Right cardiac atrium (tissue), 5 donors: ENCODE measurements at regions not wholly inside any gene's neighbourhood (a gene's known extent, or its start where the extent isn't known, plus 50 kb on each side); places are given as distances from the start of the nearest gene placed in this dataset.

Experiments used
- ATAC-seq, 2 donors: fragments of 200-7000 bp; cut with Tn5 transposase; one replicate each; pipeline versions ENCODE4 v1.8.0 to v1.9.1; 2020; ENCODE audit warnings: moderate library complexity in 2 of 2, mild to moderate bottlenecking in 1 of 2
- DNase-seq, 3 donors: peaks; one replicate each; pipeline ENCODE4 v3.0.0-alpha.2; 2020
- H3K27ac ChIP-seq: one replicate; pipeline ENCODE4 v1.5.1; 2013; ENCODE audit warnings: mild to moderate bottlenecking, low read length, control low read depth, moderate library complexity
- H3K27me3 ChIP-seq: one replicate; pipeline ENCODE4 v1.6.1; 2013; ENCODE audit not compliant: control insufficient read depth, insufficient read depth
- H3K4me1 ChIP-seq: one replicate; pipeline ENCODE4 v1.6.1; 2013; ENCODE audit warnings: low read length; ENCODE audit not compliant: control insufficient read depth, insufficient read depth
- H3K4me3 ChIP-seq: one replicate; pipeline ENCODE4 v1.5.1; 2013; ENCODE audit warnings: low read length, control low read depth
- H3K9me3 ChIP-seq: one replicate; pipeline ENCODE4 v1.6.1; 2013; ENCODE audit warnings: low read length; ENCODE audit not compliant: control insufficient read depth
- WGBS: extraction: QIAGEN DNeasy Blood & Tissue Kit; methylation state at CpG from one replicate; pipeline ENCODE4 v1.1.7; 2013; 5-methylcytosine and 5-hydroxymethylcytosine counted together
- intact Hi-C, 4 donors: fragments of 100-400 bp; cut with DNase I; formaldehyde crosslinking; loops; one replicate each; pipeline versions ENCODE4 v1.11.0 to v1.14.0; 2022 to 2023
- donor health status: healthy with polysubstance abuse.
- donor health status: DM: no; HTN: yes; CAD: no.
- donor health status: DM: no; HTN: no; CAD: no.
- donor health status: DM: no; HTN: yes; CAD: no; lungs with severe emphysema.
- donor health status: DM: yes; HTN: yes; CAD: no.

GRCh38 chr1:80450711-80451110 lies 1350.0 kb upstream of the ADGRL2 start:
- H3K9me3 ChIP-seq, result no peaks in the 10 kb centered on the region
- no peaks in the 10 kb centered on the region for H3K4me1 ChIP-seq
- DNase-seq (no peak), ATAC-seq (no peak)
- H3K27ac ChIP-seq, result no peak overlapping the region
- no peak overlapping the region for H3K4me3 ChIP-seq
- 84% methylated on average over 2 of the region's 2 CpGs for WGBS
- intact Hi-C loops, result no loop called here
- no peaks in the 10 kb centered on the region for H3K27me3 ChIP-seq

GRCh38 chr1:80448081-80448480 lies 1352.7 kb upstream of the ADGRL2 start:
- intact Hi-C loops, result no loop called here
- H3K4me3 ChIP-seq, result no peak overlapping the region
- WGBS, result 40% methylated on average over 5 of the region's 5 CpGs
- H3K27ac ChIP-seq, result no peak overlapping the region
- DNase-seq (no peak), ATAC-seq (no peak)
- no peaks in the 10 kb centered on the region for H3K9me3 ChIP-seq
- H3K27me3 ChIP-seq, result no peaks in the 10 kb centered on the region
- no peaks in the 10 kb centered on the region for H3K4me1 ChIP-seq

DNA sequence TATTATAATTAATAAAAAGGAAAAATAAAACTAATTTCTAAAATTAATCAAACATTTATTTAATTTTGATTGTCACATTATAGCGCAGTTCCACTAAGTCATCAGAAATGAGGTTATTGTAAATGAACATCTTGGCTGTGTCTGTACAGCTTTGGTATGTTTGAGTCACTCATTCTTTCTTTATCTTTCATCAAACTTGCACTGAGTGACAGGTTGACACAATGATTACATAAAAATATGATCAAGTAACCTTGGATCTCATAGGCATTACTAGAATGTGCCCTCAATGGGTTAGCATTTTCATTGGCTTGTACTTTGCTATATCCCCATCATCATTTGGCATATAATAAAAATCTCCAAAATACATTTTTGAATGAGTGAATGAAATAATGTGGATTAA lies 1353.2 kb upstream of the ADGRL2 start:
- no peaks in the 10 kb centered on the region for H3K27me3 ChIP-seq
- no peak overlapping the region for H3K4me3 ChIP-seq
- H3K9me3 ChIP-seq, result no peaks in the 10 kb centered on the region
- intact Hi-C loops, result no loop called here
- DNase-seq (no peak), ATAC-seq (no peak)
- H3K4me1 ChIP-seq, result no peaks in the 10 kb centered on the region
- H3K27ac ChIP-seq, result no peak overlapping the region
- WGBS, result 96% methylated on average over 1 of the region's 1 CpG

- Histone ChIP-seq H3K9me3 (no peaks in the 10 kb centered on the region), H3K4me3 (no peak overlapping the region), H3K27me3 (no peaks in the 10 kb centered on the region), H3K27ac (no peak overlapping the region), H3K4me1 (no peaks in the 10 kb centered on the region)
- ATAC-seq, result no peak
- intact Hi-C loops, result no loop called here
- no peak for DNase-seq
- 54% methylated on average over 4 of the region's 4 CpGs for whole genome bisulfite sequencing
Measured at GRCh38 chr1:80445033-80445432, 1355.7 kb upstream of the ADGRL2 start.

- no peak for ATAC-seq
- no peaks in the 10 kb centered on the region for H3K9me3 ChIP-seq
- WGBS, result 75% methylated on average over 3 of the region's 3 CpGs
Measured at GRCh38 chr1:80444171-80444570, 1356.6 kb upstream of the ADGRL2 start.

DNA sequence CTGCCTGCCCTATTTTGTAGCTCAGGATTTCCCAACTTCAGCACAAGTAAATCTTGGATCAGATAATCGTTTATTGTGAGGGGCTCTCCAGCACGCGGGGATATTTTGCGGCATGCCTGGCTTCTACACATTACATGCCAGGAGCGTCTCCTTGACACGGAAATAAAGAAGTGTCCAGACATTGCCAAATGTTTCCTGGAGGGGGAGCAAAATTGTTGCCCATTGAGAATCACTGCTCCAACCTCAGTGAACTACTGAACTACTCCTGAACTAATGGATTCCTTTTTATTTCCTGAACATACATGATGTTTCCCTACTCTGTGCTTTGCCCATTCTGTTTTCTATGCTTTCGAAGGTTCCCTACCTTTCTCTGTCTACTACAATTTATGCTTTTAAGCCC lies 1359.1 kb upstream of the ADGRL2 start:
- H3K4me1 ChIP-seq, result peaks cover 3% of the 10 kb centered on the region
- DNase-seq (no peak), ATAC-seq (no peak)
- no peaks in the 10 kb centered on the region for H3K27me3 ChIP-seq
- intact Hi-C loops, result no loop called here
- H3K4me3 ChIP-seq, result no peak overlapping the region
- no peaks in the 10 kb centered on the region for H3K9me3 ChIP-seq
- 59% methylated on average over 7 of the region's 7 CpGs for WGBS
- H3K27ac ChIP-seq, result no peak overlapping the region

More at GRCh38 chr1:80444171-80444570, 1356.6 kb upstream of the ADGRL2 start:
- intact Hi-C loops, result no loop called here
- H3K27ac ChIP-seq, result no peak overlapping the region
- H3K4me3 ChIP-seq, result no peak overlapping the region
- no peak for DNase-seq
- peaks cover 3% of the 10 kb centered on the region for H3K4me1 ChIP-seq
- no peaks in the 10 kb centered on the region for H3K27me3 ChIP-seq

DNA sequence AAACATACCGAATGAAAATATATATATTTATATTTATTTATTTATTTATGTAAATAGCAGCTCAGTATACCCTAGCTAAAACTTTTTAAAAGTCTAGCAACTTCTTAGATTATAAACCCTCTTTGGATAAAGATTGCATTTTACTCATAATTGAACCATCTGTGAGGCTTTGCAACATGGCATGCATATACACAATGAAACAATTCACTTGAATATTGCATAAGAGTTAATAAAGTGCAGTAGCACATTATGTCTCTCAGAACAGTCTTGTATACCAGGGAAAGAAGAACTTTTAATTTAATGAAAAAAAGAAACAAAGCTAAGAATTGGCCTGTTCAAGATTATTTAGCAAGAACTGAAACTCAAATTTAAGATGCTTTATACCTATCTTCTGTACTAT lies 1363.9 kb upstream of the ADGRL2 start:
- Histone ChIP-seq H3K27ac (no peak overlapping the region), H3K4me3 (no peak overlapping the region), H3K9me3 (peaks cover 2% of the 10 kb centered on the region), H3K27me3 (no peaks in the 10 kb centered on the region), H3K4me1 (peaks cover 3% of the 10 kb centered on the region)
- WGBS, result 82% methylated on average over 1 of the region's 1 CpG
- no peak for ATAC-seq
- intact Hi-C loops, result no loop called here
- DNase-seq, result no peak

- ATAC-seq (no peak), DNase-seq (peak in 1 of 3 donors; percentile 34)
- intact Hi-C loops, result no loop called here
- Histone ChIP-seq H3K27ac (no peak overlapping the region), H3K9me3 (no peaks in the 10 kb centered on the region), H3K27me3 (no peaks in the 10 kb centered on the region), H3K4me1 (no peaks in the 10 kb centered on the region), H3K4me3 (no peak overlapping the region)
- 78% methylated on average over 3 of the region's 3 CpGs for WGBS
Measured at GRCh38 chr1:80427881-80428280, 1372.9 kb upstream of the ADGRL2 start.

- H3K4me1 ChIP-seq, result no peaks in the 10 kb centered on the region
- DNase-seq (no peak), ATAC-seq (no peak)
- intact Hi-C loops, result no loop called here
- H3K27me3 ChIP-seq, result no peaks in the 10 kb centered on the region
- 87% methylated on average over 1 of the region's 1 CpG for WGBS
- no peak overlapping the region for H3K4me3 ChIP-seq
- no peak overlapping the region for H3K27ac ChIP-seq
- H3K9me3 ChIP-seq, result no peaks in the 10 kb centered on the region
Measured at GRCh38 chr1:80424249-80424648, 1376.5 kb upstream of the ADGRL2 start.

- H3K4me1 ChIP-seq, result no peaks in the 10 kb centered on the region
- DNase-seq (no peak), ATAC-seq (no peak)
- intact Hi-C loops, result no loop called here
- WGBS, result 85% methylated on average over 1 of the region's 1 CpG
- H3K9me3 ChIP-seq, result no peaks in the 10 kb centered on the region
- H3K27ac ChIP-seq, result no peak overlapping the region
- no peak overlapping the region for H3K4me3 ChIP-seq
- no peaks in the 10 kb centered on the region for H3K27me3 ChIP-seq
Measured at GRCh38 chr1:80418134-80418533, 1382.6 kb upstream of the ADGRL2 start.

DNA sequence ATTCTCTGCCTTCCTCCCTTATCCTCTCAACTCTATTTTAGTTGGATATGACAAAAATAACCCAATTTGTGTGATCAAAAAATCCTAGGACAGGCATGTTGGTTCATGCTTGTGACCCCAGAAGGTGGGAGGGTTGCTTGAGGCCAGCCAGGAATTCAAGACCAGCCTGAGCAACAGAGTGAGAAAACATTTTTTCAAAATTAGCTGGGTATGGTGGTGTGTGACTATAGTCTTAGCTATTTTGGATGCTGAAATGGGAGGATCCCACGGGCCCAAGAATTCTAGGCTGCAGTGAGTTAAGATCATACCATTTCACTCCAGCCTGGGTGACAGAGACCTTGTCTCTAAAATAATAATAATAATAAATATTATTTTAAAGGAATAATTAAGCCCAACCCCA lies 1383.1 kb upstream of the ADGRL2 start:
- Histone ChIP-seq H3K4me1 (no peaks in the 10 kb centered on the region), H3K4me3 (no peak overlapping the region), H3K27me3 (no peaks in the 10 kb centered on the region), H3K27ac (no peak overlapping the region), H3K9me3 (no peaks in the 10 kb centered on the region)
- DNase-seq, result no peak
- intact Hi-C loops, result no loop called here
- no peak for ATAC-seq
- 89% methylated on average over 1 of the region's 1 CpG for WGBS

- intact Hi-C loops, result no loop called here
- H3K27me3 ChIP-seq, result no peaks in the 10 kb centered on the region
- DNase-seq, result no peak
- no peak for ATAC-seq
- H3K4me1 ChIP-seq, result no peaks in the 10 kb centered on the region
- WGBS, result 49% methylated on average over 1 of the region's 1 CpG
- no peak overlapping the region for H3K4me3 ChIP-seq
- H3K9me3 ChIP-seq, result no peaks in the 10 kb centered on the region
- H3K27ac ChIP-seq, result no peak overlapping the region
Measured at GRCh38 chr1:80413969-80414368, 1386.8 kb upstream of the ADGRL2 start.
